Transverse colon (tissue), 4 donors: ENCODE measurements at regions not wholly inside any gene's neighbourhood (a gene's known extent, or its start where the extent isn't known, plus 50 kb on each side); places are given as distances from the start of the nearest gene placed in this dataset.

Experiments used
- DNase-seq: peaks from one replicate; pipeline ENCODE4 v3.0.0-alpha.2; 2019
- H3K27ac ChIP-seq, 4 donors: fragments of 200-600 bp; sonication (generic); 2 replicates each; pipeline ENCODE4 v1.5.1; 2016 to 2018; ENCODE audit warnings: inconsistent platforms in 4 of 4
- H3K27me3 ChIP-seq: fragments of 200-600 bp; sonication (generic); 2 replicates; pipeline ENCODE4 v1.5.1; 2017; ENCODE audit warnings: inconsistent platforms
- H3K36me3 ChIP-seq, 4 donors: fragments of 200-600 bp; sonication (generic); 2 replicates each; pipeline ENCODE4 v1.5.1; 2017 to 2019; ENCODE audit warnings: inconsistent platforms in 4 of 4
- H3K4me1 ChIP-seq, 4 donors: fragments of 200-600 bp; sonication (generic); 2 replicates each; pipeline ENCODE4 v1.5.1; 2017 to 2020; ENCODE audit warnings: inconsistent platforms in 4 of 4
- H3K4me3 ChIP-seq, 4 donors: fragments of 200-600 bp; sonication (generic); 1 replicate in 1 of 4; 2 replicates in 3 of 4; pipeline versions ENCODE4 v1.5.1 to v1.6.1; 2017 to 2019; ENCODE audit warnings: inconsistent platforms in 4 of 4
- H3K9me3 ChIP-seq, 2 donors: fragments of 200-600 bp; sonication (generic); 2 replicates each; pipeline ENCODE4 v1.5.1; 2017 to 2019; ENCODE audit warnings: inconsistent platforms in 2 of 2
- CTCF ChIP-seq, 5 experiments: fragments of 200-600 bp in 3 of 5; fragments of 450-650 bp in 2 of 5; sonication (generic) in 3 of 5; IDR thresholded peaks; 1 replicate in 2 of 5; 2 replicates in 3 of 5; pipeline ENCODE4 v1.5.1; 2016 to 2017; ENCODE audit warnings: antibody characterized with exemption in 5 of 5, inconsistent platforms in 3 of 5, mild to moderate bottlenecking in 2 of 5, moderate library complexity in 1 of 5
- EP300 ChIP-seq: sonication (generic); formaldehyde crosslinking; IDR thresholded peaks from one replicate; pipeline ENCODE4 v1.6.1; 2017; ENCODE audit warnings: antibody characterized with exemption, low read depth
- POLR2A ChIP-seq: fragments of 450-650 bp; IDR thresholded peaks from one replicate; pipeline ENCODE4 v1.6.1; 2016; ENCODE audit warnings: antibody characterized with exemption, mild to moderate bottlenecking, moderate library complexity
- POLR2AphosphoS5 ChIP-seq, 3 donors: sonication (generic); formaldehyde crosslinking; IDR thresholded peaks; one replicate each; pipeline ENCODE4 v1.6.1; 2016; ENCODE audit warnings: antibody characterized with exemption in 3 of 3
- WGBS, 2 donors: methylation state at CpG; one replicate each; pipeline ENCODE4 v1.1.5; 2018; ENCODE audit warnings: low coverage in 1 of 2; 5-methylcytosine and 5-hydroxymethylcytosine counted together
- in situ Hi-C, 4 donors: fragments of 200-750 bp; cut with MboI; loops; one replicate each; pipeline versions ENCODE4 v1.15.0 to v1.15.1; 2017; ENCODE audit warnings: low sequenced_read_pairs in 3 of 4, low pct_ligation_motif_present in 1 of 4, low pct_unique_long_range_greater_than_20kb in 1 of 4
- intact Hi-C: fragments of 100-400 bp; cut with DNase I; formaldehyde crosslinking; loops from one replicate; pipeline ENCODE4 v1.15.1; 2023; ENCODE audit warnings: low total_unique reads

- in situ Hi-C loops (no loop called here), intact Hi-C loops (no loop called here)
- no peaks in the 10 kb centered on the region for H3K27me3 ChIP-seq
- 88 to 93% methylated on average over 2 to 8 of the region's 8 CpGs for WGBS, 2 donors
- no peak overlapping the region for H3K27ac ChIP-seq
- H3K4me3 ChIP-seq = no peak overlapping the region
- H3K36me3 ChIP-seq = no peaks in the 10 kb centered on the region
- H3K4me1 ChIP-seq = no peaks in the 10 kb centered on the region
- H3K9me3 ChIP-seq = no peaks in the 10 kb centered on the region
- no peak for TF ChIP-seq POLR2A
- no peak for TF ChIP-seq POLR2AphosphoS5 (IDR thresholded peaks at IDR 0.05)
- TF ChIP-seq CTCF (IDR thresholded peaks at IDR 0.05) = no peak
- no peak for TF ChIP-seq EP300
- no peak for DNase-seq
Measured at GRCh38 chr3:46131884-46132450, 76.1 kb downstream of the CCR1 start.

- TF ChIP-seq EP300 = no peak
- no peak for TF ChIP-seq POLR2A
- no peak for TF ChIP-seq CTCF (IDR thresholded peaks at IDR 0.05)
- no peak for TF ChIP-seq POLR2AphosphoS5 (IDR thresholded peaks at IDR 0.05)
- no peaks in the 10 kb centered on the region for H3K4me1 ChIP-seq
- intact Hi-C loops = no loop called here
- WGBS, 2 donors = 81 to 84% methylated on average over 7 of the region's 7 CpGs
- in situ Hi-C loops = no loop called here
- no peak overlapping the region for H3K4me3 ChIP-seq
- H3K27ac ChIP-seq = peak overlapping the region in 3 of 4 donors; percentile 28 to 39 (median 30)
- H3K9me3 ChIP-seq = no peaks in the 10 kb centered on the region
- H3K27me3 ChIP-seq = no peaks in the 10 kb centered on the region
- no peaks in the 10 kb centered on the region for H3K36me3 ChIP-seq
- DNase-seq = no peak
Measured at GRCh38 chr3:46130631-46131310, 77.3 kb downstream of the CCR1 start.

- no peaks in the 10 kb centered on the region for H3K4me1 ChIP-seq
- 73 to 88% methylated on average over 3 of the region's 3 CpGs for WGBS, 2 donors
- H3K9me3 ChIP-seq = no peaks in the 10 kb centered on the region
- intact Hi-C loops = no loop called here
- H3K4me3 ChIP-seq = no peak overlapping the region
- peak overlapping the region in 2 of 4 donors; percentile 21 for H3K27ac ChIP-seq
- in situ Hi-C loops = no loop called here
- no peaks in the 10 kb centered on the region for H3K27me3 ChIP-seq
- no peak for DNase-seq
- H3K36me3 ChIP-seq = no peaks in the 10 kb centered on the region
- TF ChIP-seq POLR2A (no peak), CTCF (IDR thresholded peaks at IDR 0.05) (no peak), POLR2AphosphoS5 (IDR thresholded peaks at IDR 0.05) (no peak), EP300 (no peak)
Measured at GRCh38 chr3:46129588-46130272, 78.4 kb downstream of the CCR1 start.

GRCh38 chr3:46127503-46127902, 80.6 kb downstream of the CCR1 start:
- Histone ChIP-seq H3K9me3 (no peaks in the 10 kb centered on the region), H3K36me3 (no peaks in the 10 kb centered on the region), H3K27me3 (no peaks in the 10 kb centered on the region), H3K4me1 (no peaks in the 10 kb centered on the region), H3K4me3 (no peak overlapping the region), H3K27ac (no peak overlapping the region)
- 84% methylated on average over 1 of the region's 1 CpG; no CpG with 5 or more reads in 1 of the 2 donors for WGBS, 2 donors
- intact Hi-C loops (no loop called here), in situ Hi-C loops (no loop called here)
- no peak for DNase-seq
- no peak for TF ChIP-seq POLR2AphosphoS5 (IDR thresholded peaks at IDR 0.05)
- no peak for TF ChIP-seq POLR2A
- no peak for TF ChIP-seq EP300
- no peak for TF ChIP-seq CTCF (IDR thresholded peaks at IDR 0.05)
